ENCODE measurements at regions not wholly inside any gene's neighbourhood (a gene's known extent, or its start where the extent isn't known, plus 50 kb on each side); places are given as distances from the start of the nearest gene placed in this dataset.

- no peak for DNase-seq
Observed at GRCh38 chr18:56224669-56225561, 413.5 kb downstream of the TXNL1 start.

DNA sequence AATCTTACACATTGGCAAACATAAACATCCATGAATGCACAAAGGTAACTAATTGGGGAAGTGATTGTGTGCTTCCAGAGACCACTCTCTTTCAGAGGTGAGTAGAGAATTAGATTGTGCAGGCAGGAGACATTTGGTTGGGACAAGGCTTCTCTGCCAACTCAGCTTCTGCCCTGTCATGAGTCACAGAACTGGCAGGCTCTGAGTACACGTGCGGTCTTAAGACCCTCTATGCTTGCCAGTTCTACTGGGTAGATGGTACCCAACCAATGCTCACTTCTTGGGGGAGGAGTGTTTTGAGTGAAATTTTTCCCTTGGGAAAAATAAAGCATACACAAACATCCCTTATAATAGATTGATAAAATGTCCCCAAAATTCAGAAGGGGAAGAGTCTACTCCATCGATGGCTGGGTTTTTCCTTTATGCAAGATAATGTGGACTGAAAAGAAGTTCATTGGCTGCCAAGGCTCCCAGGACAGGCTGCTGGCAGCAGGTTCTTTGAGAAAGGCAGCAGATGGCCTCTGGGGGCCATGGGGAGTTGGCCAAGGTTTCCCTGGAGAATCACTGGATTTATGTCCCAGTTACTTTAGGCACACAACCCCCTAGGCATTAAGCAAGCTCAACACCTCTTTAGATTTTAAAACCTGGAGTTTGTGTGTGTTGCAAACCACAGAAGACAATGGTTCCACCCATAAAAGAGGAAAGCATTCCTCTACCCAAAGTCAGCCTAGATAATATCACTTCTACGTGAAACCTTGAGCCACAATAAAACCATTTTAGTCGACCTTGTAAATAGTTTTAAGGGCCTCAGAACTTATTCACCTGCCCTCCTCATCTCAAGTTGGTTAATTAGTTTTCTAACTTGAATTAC, 417.0 kb downstream of the TXNL1 start:
- no peak for DNase-seq

- no peak for DNase-seq
Observed at GRCh38 chr18:56217406-56217805, 421.0 kb downstream of the TXNL1 start.

GRCh38 chr18:56214706-56215105, 423.7 kb downstream of the TXNL1 start:
- no peak for DNase-seq

GRCh38 chr18:56210520-56210919, 427.9 kb downstream of the TXNL1 start:
- peak in 2 of 3 donors; percentile 5 to 62 for DNase-seq

GRCh38 chr18:56207989-56208388, 430.4 kb downstream of the TXNL1 start:
- no peak for DNase-seq

DNA sequence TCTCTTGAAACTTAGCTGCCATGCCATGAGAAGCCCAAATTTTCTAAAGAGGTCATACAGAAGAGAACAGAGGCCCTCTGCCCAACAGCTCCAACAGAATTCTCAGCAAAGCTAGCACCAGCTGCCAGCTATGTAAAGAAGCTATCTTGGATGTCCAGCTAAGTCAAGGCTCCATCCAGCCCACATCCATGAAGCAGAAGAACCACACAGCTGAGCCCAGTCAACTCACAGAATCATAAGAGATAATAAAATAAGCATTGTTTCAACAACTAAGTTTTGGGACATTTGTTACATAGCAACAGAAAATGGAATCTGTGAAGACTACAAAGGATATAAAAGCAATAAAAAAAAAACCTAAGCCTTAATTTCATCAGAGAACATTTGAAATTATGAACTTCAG, 434.3 kb downstream of the TXNL1 start:
- no peak for DNase-seq

DNA sequence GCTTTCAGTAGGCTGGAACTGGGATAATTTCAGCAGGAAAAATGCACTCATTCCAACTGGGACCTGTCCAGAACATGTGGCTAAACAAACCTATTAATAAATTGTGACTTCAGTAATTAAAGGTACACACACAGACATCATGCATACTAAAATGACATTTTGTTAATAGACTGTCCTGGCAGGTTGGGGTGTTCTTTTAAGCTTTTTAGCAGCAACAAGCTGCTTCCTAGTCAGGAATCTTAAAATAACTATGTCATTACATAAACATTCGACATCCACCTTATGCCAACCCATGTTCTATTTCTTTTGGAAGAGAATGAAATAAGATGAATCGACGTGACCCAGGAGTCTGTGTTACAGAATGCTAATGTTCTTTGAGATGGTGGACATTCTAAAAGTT, 435.7 kb downstream of the TXNL1 start:
- peak in 2 of 3 donors; percentile 6 to 28 for DNase-seq

- peak in 2 of 3 donors; percentile 30 to 43 for DNase-seq
Observed at GRCh38 chr18:56200381-56200911, 437.9 kb downstream of the TXNL1 start.

- peak in 1 of 3 donors; percentile 3 for DNase-seq
Observed at GRCh38 chr18:56199580-56200330, 438.6 kb downstream of the TXNL1 start.

DNA sequence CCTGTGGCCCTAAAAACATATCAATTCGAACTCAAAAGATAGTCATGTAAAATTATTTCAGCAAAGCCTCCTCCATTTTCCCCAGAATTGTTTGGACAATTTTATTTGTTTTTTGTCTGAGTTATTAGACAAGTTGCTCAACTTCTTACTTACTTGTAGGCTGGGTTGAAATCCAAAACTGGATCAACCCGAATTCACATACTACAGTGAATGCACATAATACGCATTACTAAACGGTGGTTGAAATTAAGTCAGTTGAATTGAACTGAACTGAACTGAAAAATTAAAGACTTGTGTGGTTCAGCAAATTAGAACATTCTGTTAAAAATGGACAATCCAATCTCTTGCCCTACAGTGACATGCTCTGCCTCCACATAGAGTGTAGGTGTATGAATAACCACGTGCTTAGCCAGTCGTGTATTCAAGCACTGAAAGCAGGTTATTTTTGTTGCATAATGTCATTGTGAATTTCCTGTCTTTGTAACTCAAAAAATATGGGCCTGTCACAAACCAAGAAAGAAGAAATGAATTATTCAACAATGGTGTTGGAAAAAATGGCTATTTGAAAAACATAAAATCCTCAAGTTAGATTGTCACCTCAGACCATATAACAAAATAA, 441.0 kb downstream of the TXNL1 start:
- DNase-seq: no peak

DNA sequence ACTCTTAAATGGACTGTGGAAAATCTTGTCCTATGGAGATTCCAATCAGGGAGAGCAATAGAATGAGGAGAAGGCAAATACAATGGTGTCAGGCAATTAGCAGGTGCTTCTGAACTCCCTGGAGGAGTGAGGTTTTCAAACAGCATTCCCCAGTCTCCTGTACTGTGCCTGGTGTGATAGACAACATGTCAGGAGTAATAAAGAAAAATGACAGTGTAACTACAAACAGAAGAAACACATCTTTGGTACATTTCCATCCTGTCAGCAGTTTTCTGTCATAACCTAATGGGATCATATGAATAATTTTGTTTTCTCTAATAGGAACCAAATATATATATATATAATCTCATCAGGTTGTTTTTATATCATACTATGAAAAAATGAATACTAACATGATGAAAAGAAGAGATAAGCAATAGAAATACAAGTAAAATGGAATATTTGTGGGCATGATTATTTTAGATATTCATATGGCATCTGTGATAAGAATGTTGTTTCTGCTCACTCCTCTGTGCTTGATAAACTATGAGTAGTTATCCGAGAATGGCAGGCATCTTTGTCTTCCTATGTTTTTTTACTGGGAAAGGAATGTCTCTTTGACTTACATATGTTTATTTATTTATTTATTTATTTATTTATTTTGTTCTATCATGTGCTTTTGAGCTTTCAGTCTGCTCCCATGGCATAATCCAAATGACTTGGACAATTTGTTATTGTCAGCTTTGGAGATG, 441.7 kb downstream of the TXNL1 start:
- no peak for DNase-seq

- DNase-seq: no peak
Observed at GRCh38 chr18:56191334-56191733, 447.1 kb downstream of the TXNL1 start.

DNA sequence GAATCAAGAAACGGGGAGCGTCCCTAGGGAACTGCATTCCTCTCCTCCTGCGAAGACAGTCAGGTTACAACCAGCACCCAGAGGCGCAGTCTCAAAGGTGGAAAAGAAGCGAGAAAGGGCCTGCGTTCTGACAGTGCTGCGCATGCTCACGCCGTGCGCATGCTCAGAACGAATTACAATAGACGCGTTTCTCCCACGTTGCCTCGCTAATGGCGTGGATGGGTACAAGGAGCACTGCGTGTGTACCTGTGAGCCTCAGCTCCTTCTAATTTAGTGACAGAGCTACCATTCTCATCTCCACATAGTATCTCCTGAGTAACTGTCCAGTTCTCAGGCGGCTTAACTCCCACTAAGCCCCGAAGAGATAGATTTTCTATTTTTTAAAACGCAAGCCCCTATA, 448.8 kb downstream of the TXNL1 start:
- no peak for DNase-seq

DNA sequence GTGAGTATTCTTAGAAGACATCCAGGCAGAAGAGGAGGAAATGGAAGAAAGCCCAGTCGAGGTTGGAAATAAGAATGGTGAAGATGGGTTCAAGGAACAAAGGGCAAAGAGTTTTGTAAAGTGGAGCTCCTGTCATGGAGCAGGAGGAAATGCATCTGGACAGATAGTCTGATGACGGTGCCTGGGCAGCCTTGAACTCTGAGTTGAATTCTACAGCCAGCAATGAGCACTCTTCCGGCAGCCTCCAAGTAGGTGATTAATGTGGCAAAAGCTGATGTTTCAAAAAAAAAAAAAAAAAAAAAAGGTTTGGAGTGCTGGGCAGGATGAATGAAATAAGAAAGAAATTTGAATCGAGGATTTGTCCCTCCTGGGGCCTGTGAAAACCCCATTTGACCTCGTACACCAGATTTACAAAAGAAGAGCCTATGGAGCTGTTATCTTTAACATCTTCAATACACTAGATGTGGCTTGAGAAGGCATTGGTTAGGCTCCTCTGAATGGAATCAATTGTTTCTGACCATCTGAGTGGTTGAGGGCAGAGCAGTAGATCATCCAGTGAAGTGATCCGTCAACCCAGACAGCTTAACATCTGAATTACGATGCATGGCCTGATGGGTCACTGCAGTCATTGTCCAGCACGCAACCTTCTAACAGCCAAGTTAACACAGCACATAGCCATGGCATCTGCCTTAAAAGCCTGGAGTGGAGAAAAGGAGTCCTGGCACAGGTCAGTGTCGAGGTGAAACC, 449.7 kb downstream of the TXNL1 start:
- no peak for DNase-seq

DNA sequence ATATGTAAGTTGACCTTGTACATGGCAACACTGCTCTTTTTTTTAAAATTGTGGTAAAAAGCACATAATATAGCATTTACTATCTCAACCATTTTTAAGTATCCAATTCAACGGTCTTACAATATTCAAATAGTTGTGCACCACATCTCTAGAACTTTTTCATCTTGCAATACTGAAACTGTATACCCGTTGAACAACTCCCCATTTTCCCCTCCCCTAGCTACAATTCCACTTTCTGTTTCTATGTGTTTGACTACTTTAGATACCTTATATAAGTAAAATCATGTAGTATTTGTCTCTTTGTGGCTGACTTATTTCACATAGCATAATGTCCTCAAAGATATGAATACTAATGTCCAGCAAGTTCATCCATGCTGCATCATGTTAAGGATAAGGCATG, 452.1 kb downstream of the TXNL1 start:
- no peak for DNase-seq

GRCh38 chr18:56185126-56185525, 453.3 kb downstream of the TXNL1 start:
- no peak for DNase-seq

DNA sequence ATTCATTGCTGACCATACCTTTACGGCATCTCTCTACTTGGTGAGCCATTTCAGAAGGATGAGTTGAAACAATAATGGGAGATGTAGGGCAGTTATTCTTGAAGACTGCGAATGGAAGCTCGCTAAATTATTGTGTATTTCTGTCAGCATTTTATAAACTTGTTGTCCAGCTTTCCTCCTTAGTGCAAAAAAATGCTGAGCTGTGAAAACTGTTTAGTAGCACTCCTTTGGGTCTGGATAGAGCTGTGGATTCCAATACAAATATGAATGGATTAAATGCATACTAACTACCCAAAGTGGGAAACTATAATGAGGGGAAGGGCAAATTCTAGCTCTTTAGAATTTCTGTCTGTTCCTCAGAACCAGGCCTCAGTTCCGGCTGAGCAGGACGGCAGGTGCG, 461.6 kb downstream of the TXNL1 start:
- DNase-seq: no peak

DNA sequence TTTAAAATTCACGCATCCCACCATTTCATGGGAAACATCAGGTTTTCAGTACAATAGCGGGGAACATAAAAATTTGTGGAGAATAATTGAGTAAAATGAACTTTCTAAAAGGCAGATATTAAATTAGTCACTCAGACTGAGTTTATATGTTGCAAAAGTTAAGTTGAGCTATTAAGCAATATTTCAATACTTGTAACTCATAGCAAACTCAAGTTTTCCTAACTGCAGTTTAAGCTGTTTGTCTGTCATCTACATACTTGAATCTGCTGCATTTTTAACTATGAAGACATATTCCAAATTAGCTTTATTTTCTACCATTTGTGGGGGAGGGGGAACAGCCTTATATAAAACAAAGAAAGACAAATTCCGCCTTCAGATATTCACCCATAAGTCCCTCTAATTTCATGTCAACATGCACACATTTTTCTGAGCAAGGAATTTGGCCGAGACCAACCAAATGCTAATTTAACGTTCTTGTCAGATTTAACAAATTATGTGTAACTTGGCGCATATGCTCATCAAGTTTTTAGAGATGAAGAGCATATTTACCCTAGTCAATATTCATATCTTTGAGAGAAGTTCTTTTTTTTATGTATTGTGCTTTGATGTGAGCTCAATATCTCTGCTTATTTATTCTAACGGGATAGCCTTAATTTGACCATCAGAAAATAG, 462.9 kb downstream of the TXNL1 start:
- no peak for DNase-seq

Data from muscle of back (tissue), 3 donors.